Fibroblast of pulmonary artery (primary cell): ENCODE measurements at regions not wholly inside any gene's neighbourhood (a gene's known extent, or its start where the extent isn't known, plus 50 kb on each side); places are given as distances from the start of the nearest gene placed in this dataset.

Experiments used
- DNase-seq: peaks from one replicate; pipeline ENCODE4 v3.0.0-alpha.2; 2010; ENCODE audit warnings: low read depth
- H3K4me3 ChIP-seq: replicated peaks from 2 replicates; pipeline ENCODE4 v1.5.1; 2011; ENCODE audit warnings: low read depth, mild to moderate bottlenecking, control low read depth, low read length, moderate library complexity
- CTCF ChIP-seq: IDR thresholded peaks from 2 replicates; pipeline ENCODE4 v1.5.1; 2011; ENCODE audit warnings: mild to moderate bottlenecking, control low read depth, low read length, inconsistent platforms; ENCODE audit errors: missing control alignments

- no peak overlapping the region for H3K4me3 ChIP-seq
- no peak for TF ChIP-seq CTCF
- DNase-seq, result peak; percentile 53
Measured at GRCh38 chr3:107992976-107993684, 97.7 kb downstream of the CD47 start.

- no peak for DNase-seq
- H3K4me3 ChIP-seq, result no peak overlapping the region
- TF ChIP-seq CTCF, result no peak
Measured at GRCh38 chr3:107990926-107991325, 99.9 kb downstream of the CD47 start.

- no peak for TF ChIP-seq CTCF
- H3K4me3 ChIP-seq, result no peak overlapping the region
Measured at GRCh38 chr3:107990433-107990832, 100.4 kb downstream of the CD47 start.

GRCh38 chr3:107989661-107990060 is 101.2 kb downstream of the CD47 start:
- DNase-seq, result no peak
- TF ChIP-seq CTCF, result no peak
- H3K4me3 ChIP-seq, result no peak overlapping the region

More at GRCh38 chr3:107990433-107990832, 100.4 kb downstream of the CD47 start:
- no peak for DNase-seq

GRCh38 chr3:107988460-107989175 is 102.2 kb downstream of the CD47 start:
- DNase-seq, result peak; percentile 78
- TF ChIP-seq CTCF, result no peak
- no peak overlapping the region for H3K4me3 ChIP-seq

- peak; percentile 100 for DNase-seq
- no peak overlapping the region for H3K4me3 ChIP-seq
- no peak for TF ChIP-seq CTCF
Measured at GRCh38 chr3:107987036-107987939, 103.5 kb downstream of the CD47 start.
